NCI-H1436 (cell line): ENCODE measurements at regions not wholly inside any gene's neighbourhood (a gene's known extent, or its start where the extent isn't known, plus 50 kb on each side); places are given as distances from the start of the nearest gene placed in this dataset.

Experiments used
- DNase-seq: peaks from one replicate; lab custom pipeline; 2025; lab: John Stamatoyannopoulos, UW

- no peak for DNase-seq
Measured at GRCh38 chr10:57786850-57787750, 480.6 kb downstream of the IPMK start.

- no peak for DNase-seq
Measured at GRCh38 chr10:57786331-57786730, 481.4 kb downstream of the IPMK start.

GRCh38 chr10:57785546-57785945, 482.1 kb downstream of the IPMK start:
- DNase-seq, result no peak

- no peak for DNase-seq
Measured at GRCh38 chr10:57785068-57785467, 482.6 kb downstream of the IPMK start.

- DNase-seq, result no peak
Measured at GRCh38 chr10:57776688-57777432, 490.8 kb downstream of the IPMK start.

GRCh38 chr10:57775250-57775649, 492.4 kb downstream of the IPMK start:
- DNase-seq, result no peak

- no peak for DNase-seq
Measured at GRCh38 chr10:57769298-57769697, 498.4 kb downstream of the IPMK start.

GRCh38 chr10:57759777-57760176, 507.9 kb downstream of the IPMK start:
- no peak for DNase-seq

GRCh38 chr10:57754803-57755202, 512.9 kb downstream of the IPMK start:
- DNase-seq, result no peak

GRCh38 chr10:57743711-57744110, 524.0 kb downstream of the IPMK start:
- DNase-seq, result no peak

GRCh38 chr10:57741751-57742150, 525.9 kb downstream of the IPMK start:
- no peak for DNase-seq

- no peak for DNase-seq
Measured at GRCh38 chr10:57723305-57723704, 544.4 kb downstream of the IPMK start.

- no peak for DNase-seq
Measured at GRCh38 chr10:57716884-57717283, 550.8 kb downstream of the IPMK start.

GRCh38 chr10:57715233-57715632, 552.5 kb downstream of the IPMK start:
- DNase-seq, result no peak

GRCh38 chr10:57707300-57707658, 560.4 kb downstream of the IPMK start:
- no peak for DNase-seq

GRCh38 chr10:57706576-57707299, 561.0 kb downstream of the IPMK start:
- no peak for DNase-seq

GRCh38 chr10:57706016-57706415, 561.7 kb downstream of the IPMK start:
- no peak for DNase-seq

GRCh38 chr10:57699944-57700343, 567.8 kb downstream of the IPMK start:
- no peak for DNase-seq

- DNase-seq, result no peak
Measured at GRCh38 chr10:57696641-57697040, 571.1 kb downstream of the IPMK start.

- DNase-seq, result no peak
Measured at GRCh38 chr10:57694956-57695608, 572.6 kb downstream of the IPMK start.

- no peak for DNase-seq
Measured at GRCh38 chr10:57692255-57692980, 575.3 kb downstream of the IPMK start.
